GM21529 (cell line): ENCODE measurements at regions not wholly inside any gene's neighbourhood (a gene's known extent, or its start where the extent isn't known, plus 50 kb on each side); places are given as distances from the start of the nearest gene placed in this dataset.

Experiments used
- ATAC-seq: cut with Tn5 transposase; IDR thresholded peaks from one replicate; pipeline ENCODE4 v1.9.1; 2021; ENCODE audit not compliant: unreplicated experiment

DNA sequence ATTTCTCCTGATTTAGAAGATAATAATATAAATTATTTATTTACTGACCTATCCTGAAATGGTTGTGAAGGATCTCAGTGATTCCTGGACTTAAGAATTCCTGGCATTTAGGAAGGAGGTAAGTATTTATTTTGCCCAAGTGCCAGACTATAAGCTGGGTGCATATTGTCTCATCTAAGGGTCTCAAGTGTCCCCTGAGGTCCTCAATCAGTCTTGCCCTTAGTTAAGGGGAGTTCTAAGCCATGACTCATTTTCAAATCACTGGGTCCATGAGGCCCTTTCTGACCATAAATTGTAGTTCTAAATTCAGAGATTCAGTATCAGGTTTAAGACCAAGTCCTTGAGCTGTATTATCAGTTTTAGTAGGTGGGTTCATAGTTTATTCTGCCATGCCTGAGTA is 251.6 kb upstream of the MEOX2 start:
- ATAC-seq, result no peak

DNA sequence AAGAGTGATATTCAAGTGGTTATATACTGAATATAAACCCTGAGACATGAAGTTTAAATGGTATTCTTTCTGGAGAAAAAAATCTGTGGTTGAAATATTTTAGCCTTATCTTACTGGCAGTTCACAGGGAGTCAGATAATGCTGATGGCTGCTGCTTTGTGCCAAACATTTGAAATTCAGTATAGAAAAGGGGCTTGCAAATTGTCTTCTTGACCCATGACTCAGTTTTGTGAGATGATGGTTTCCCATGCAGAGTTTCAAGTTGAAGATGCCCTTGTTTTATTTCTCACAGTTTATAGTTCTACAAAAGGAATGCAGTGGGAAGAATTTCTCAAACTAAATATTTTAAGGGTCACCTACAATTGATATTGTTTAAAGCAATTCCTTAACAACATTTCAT is 251.1 kb upstream of the MEOX2 start:
- ATAC-seq, result no peak

DNA sequence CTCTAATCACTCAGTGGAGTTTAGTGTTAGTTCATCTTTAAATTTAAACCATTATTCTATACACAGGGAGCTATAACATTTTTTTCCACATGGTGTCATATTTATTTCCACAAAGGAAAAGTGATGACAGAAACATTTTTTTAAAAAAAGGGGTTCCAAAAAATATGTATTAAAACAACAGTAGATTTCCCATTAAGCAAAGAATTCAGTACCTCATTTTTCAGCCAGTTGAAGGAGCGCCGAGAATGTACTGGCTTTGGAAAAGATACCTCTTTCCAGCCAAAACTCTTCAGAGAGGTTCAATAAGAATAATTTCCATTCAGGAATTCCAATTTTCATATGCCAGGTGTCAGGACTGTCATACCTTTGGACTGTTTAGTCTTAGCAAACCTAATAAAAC is 250.5 kb upstream of the MEOX2 start:
- ATAC-seq, result no peak

DNA sequence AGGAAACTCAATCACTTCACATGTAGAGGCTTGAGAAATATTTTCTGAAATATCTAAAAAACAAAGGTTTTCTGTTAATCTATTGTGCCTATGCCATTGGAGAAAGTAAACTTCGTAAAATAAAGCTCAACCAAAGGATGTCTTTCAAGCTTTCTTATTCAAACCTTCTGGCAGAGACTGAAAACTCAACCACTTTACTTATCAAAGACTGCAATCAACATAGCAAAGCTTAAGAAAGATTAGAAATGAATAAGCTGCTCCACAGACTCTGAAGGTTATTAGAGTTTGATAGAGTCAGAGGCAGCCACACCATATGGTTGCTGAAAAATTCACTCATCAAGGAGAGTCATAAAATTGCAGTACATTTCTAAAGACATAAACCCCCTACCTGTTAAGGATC is 245.8 kb upstream of the MEOX2 start:
- ATAC-seq, result no peak

DNA sequence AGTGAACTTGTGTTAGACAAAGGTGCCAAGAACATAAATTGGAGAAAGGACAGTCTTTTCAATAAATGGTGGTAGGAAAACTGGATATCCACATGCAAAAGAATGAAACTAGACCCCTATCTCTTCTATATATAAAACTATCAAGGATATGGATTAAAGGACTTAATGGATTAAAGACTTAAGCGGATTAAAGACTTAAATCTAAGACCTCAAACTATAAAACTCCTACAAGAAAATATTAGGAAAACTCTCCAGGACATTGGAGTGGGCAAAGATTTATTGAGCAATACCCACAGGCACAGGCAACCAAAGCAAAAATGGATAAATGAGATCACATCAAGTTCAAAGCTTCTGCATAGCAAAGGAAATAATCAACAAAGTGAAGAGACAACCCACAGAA is 242.9 kb upstream of the MEOX2 start:
- no peak for ATAC-seq

DNA sequence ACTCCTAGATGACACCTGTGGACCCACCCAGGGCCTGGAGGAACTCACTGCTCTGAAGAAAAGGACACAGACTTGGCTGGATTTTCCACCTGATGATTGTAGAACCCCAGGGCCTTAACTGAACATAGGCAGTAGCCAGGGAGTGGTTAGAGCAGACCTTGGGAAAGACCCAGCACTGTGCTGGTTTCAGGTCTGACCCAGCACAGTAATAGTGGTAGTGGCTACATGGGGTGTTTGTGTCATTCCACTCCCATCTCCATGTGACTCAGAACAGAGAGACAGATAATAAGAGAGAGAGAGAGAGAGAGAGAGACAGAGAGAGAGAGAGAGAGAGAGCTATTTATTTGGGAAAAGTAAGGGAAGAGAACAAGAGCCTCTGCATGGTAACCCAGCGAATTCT is 239.1 kb upstream of the MEOX2 start:
- no peak for ATAC-seq

DNA sequence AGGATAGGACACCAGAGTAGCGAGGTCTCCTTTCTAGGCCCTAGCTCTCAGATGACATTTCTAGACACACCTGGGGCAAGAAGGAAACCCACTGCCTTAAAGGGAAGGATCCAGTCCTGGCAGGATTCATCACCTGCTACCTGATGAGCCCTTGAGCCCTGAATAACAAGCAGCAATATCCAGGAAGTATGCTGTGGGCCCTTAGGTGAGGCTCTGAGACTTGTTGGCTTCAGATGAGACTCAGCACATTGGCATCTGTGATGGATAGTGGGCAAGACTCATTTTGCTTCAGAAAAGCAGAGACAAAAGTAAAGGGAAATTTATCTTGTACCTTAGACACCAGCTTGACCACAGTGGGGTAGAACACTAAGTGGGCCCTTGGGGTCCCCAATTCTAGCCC is 238.4 kb upstream of the MEOX2 start:
- ATAC-seq, result no peak

DNA sequence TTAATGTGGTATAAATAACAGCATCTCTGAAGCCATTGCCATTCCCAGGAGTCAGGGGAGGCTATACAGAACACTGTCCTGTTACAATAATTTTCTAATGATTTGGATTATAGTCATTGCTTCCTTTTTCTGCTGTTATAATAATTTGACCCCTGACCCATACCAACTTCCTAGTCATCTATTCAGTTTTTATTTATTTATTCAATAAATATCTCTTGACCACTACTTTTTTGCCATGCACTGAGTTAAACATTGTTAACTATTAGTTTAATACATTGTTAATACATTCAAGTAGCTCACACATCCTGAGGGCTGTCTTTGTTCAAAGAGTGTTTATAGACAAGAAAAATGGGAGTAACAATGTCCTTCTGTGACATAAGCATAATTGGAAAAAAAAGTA is 235.5 kb upstream of the MEOX2 start:
- ATAC-seq, result no peak

DNA sequence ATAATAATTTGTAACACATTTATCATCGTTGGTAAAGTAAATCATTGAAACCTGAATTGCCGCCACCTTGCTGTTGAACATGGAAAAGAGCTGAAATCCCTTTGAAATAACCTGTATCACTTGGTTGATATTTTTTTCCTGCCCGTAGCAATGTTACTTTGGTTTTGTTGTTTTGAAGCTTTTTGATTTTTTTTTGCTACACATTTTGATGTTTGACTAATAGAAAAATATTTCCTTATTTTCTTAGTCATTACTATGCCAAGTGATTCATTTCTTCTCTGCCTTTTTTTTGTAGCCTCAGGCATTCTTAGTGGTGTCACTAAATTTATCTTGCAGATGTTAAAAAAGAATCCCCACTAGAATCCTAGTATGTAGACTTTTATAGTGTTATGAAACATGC is 235.1 kb upstream of the MEOX2 start:
- no peak for ATAC-seq

DNA sequence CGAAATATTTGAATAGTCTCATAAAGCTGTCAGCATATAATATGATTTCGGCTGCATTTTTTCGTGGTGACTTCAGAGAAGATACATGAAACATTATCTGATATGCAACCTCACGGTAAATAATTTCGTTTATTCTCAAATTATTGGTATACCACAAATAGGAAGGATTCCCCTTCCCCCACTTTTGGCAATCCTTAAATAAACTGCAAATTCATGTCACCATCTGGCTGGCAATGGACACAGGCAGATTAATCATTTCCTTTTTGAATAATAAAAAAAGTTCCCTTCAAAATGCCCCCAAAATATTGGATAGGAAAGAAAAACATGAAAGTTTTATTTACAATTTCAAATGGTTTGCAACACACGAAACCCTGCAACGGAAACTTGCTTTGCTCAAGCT is 234.5 kb upstream of the MEOX2 start:
- no peak for ATAC-seq

DNA sequence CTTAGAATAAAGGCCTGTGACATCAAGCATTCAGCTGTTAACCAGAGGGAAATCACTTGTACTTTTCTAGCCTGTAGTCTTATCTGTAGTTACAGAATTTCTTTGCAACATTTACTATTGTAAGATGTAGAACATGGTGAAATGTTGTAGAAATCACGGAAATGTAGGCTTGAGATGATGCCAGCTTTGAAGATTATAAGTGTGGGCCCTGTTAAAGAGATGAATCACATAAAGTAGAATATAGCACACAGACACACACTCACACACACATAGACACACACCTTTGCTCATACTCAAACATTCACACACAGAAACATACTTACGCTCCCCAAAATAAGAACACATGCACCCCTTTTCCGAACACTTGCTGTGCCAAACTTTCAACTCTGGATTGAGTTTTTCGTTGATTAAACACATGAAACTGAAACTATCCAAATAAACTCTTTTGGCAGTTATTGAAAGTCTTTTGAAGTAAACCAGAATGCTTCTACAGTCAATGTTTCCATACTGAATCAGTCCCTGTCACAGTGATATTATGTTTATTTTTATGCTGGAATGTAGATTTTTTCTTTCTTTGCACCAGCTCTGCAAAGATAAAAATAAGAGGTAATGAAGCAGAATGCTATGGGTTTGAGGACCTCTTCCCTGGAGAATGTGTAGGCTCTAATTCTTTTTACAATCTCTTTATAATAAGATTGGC is 230.3 kb upstream of the MEOX2 start:
- no peak for ATAC-seq

DNA sequence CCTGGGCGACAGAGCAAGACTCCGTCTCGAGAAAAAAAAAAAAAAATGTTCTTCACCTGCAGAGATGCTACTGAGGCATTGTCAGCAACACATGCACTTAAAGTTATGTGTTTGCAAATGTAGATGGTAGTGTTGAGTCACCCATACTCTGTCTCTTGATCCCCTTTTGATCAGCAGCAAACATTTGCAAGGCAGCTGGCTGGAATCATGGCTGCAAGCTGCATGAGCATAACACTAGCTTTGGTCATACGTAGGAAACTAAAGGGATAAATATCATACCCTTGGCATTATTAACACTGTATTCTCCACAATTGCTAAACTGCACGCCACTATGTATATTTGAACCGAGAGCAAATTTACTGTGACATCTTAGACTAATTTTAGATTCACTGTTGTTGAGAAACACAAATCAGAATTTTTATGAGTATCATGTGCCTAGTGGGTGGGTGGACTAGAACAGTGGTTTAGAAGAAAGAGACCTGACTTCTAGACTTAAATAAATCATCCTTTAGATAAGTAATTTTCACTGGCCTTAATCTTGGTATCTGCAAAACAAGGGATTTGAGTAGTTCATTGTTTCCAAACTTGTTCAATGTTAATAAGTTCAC is 229.3 kb upstream of the MEOX2 start:
- no peak for ATAC-seq

DNA sequence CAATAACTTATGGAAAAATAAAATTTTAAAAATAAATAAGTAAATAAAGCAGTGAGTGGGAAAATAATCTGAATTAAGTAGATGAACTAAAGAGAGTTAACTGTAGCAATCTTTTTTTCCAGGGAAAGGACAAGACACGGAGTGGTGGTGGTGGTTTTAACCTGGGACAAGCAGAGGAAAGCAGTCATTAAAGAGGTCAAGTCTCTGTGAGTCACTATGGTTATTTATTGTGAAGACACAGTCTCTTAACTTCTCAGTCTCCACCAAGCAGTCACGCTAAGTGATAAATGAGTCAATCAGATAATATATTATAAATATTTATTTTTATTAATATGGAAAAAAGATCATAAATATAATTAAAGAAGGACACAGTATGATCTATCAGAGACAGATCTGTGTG is 228.1 kb upstream of the MEOX2 start:
- ATAC-seq, result no peak

DNA sequence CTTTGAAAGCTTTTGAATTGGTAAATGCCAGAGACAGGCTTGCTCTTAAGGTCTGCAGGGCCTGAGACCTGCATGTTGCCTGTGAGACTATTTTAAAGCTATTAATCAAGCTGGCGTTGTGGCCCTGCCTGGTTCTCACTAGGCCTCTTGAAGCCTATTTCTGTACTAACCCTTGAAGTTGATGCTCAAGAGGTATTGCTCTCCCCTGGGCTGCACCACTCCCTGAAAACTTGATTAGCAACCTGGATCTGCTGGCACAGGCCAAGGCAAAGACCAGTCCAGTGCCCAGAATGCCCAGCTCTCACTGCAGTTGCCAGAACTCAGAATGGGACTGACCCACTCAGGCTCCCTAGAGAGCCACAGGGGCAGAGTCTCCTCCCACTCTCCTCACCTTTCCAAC is 220.0 kb upstream of the MEOX2 start:
- ATAC-seq, result no peak

DNA sequence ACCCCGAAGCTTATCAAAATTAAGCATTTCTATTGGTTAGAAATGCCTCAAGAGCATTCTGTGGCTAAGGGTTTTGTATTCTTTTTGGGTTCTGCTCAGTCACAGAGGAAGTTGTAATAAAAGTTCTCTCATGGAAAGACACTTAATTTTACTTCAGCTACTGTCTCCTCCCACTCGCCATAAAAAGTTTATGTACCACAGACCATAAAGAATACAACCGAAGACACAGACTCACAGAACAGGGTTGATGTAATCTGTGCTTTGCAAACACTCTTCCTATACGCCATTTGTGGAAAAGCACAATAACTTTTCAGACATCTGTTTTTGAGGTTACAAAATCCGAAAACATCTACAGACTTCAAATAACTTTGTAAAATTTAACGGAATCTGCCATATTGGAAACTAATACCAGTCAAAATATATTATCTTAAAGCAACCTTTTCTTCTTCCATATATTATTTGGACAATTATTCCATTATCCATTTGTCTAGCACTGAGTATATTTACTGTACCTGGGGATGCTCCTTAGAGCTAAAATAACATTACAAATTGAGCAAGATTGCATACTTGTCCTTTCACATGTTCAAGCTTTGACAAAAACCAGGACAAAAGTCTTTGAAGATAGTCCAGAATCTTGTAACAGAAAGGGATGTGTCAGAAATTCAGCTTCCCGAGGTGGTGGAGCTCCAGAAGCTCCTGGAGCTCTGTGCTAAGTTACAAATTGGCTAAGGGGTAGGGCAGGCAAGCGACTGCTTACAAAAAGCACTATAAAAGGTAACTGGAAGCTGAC is 219.0 kb upstream of the MEOX2 start:
- no peak for ATAC-seq

DNA sequence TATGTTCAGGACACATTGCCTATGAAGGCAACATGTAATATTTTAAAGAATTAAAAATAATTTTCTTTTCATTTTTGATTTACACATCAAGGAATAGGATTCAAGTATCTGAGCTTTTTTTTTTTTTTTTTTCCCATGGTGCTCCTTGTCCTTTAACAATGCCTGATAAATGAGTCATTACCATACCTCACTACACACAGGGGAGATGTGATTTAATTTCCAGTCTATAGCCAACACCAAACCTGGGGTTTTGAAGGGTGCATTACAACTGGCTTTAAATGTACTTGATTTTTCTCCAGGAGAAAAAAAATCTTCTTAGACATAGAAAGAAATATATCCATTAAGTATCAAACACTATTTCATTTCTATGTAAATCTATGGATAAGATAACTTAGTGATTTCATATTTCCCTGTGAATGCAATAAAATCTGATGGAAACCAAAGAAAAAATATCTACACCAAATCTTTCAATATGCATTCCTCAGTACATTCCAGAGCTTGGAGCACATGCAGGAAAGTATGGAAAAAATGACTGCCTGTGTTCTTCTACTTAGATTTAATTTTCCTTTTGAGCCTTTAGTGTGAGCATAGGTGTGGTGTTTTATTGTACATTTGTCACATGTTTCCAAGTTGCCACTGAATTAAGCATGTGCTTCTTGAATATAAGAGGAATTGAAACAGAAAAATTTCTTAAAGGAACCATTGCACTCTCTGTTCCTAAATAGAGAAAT is 204.8 kb upstream of the MEOX2 start:
- ATAC-seq, result no peak

DNA sequence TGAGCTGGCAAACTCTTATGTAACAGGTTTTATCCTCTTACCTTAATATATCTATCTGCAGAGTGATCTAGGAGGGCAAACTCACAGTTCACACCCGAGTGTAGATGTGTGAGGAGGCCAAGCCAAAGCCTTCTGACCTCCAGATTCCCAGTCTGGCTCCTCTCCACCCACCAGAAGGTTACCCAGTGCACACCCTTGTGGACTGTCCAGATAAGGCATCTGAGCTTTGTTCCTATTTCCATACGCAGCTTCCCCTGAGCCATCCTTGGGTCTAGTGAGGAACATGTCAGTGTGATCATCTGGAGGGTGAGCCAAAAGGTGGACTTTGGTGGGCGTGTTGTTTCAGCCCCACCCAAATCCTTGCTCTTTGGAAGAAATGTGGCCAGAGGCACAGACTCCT is 203.0 kb upstream of the MEOX2 start:
- no peak for ATAC-seq

DNA sequence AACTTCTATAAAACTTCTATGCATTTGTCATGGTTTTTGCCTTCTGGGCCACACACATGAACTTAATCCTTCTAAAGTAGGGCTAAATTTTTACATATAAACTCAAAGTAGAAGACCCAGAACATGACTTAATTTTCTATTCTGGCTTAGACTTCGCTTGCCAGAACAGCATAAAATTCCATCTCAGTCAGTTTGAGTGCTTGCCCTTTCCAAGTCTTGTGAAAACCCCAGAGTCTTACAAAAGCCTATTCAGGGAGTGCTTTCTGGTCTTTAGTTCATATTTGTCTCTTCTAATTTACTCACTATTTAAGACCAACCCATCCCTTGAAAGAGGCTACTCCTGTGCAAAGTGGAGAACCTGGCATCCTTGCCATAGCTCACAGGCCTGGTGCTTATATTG is 201.6 kb upstream of the MEOX2 start:
- no peak for ATAC-seq

DNA sequence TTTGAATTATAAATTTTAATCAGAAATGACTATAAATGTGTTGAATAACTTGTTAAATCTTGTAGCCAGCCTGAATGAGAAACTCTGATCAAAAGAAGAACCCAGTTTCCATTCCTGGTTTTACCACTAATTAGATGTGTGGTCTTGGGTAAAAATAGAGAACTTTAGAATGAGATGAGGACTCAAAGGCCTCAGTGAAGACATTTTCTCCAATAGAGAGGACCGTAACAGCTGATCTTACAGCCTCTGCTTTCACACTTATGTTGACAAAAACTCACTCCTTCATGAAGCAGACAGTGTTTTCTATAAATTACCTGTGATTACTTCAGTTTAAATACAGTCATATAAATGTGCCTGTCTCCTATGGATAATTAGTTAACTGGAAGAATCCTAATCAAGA is 200.1 kb upstream of the MEOX2 start:
- no peak for ATAC-seq

DNA sequence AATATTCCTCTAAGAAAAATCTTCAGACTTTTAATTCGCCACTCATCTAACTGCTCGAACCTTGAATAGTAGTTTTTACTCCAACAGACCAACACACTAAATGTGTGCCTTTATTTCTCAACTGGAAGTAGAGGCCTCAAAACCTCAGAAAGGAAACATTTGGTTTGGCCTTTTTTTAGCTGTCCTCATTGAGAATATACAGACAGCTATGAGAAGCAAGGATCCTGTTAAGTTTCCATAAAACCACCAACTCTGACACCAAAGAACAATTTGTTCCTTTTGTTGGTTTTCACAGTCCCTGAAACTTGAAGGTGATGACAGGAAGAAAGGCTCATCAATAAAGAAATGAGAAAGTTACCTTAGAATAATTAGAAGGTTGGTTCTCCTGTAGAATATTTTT is 199.2 kb upstream of the MEOX2 start:
- ATAC-seq, result no peak

DNA sequence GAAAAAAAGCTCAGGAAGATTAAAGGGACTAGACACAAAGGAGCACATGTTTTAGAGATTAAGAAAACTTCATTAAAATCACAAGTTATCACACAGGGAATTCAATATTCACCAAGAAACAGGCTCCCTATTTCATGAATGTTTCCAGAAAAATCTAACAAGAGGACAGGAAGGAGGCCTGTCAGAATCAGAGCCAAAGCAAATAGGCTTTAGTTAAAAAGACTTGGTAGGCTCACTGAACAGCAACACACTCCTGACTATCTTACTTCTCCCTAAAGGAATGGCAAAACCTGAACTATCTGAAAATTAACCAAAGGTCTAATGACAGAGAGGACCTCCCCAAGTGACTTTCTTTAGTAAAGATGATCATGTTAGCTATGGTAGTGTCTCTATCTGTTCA is 188.3 kb upstream of the MEOX2 start:
- ATAC-seq, result no peak

DNA sequence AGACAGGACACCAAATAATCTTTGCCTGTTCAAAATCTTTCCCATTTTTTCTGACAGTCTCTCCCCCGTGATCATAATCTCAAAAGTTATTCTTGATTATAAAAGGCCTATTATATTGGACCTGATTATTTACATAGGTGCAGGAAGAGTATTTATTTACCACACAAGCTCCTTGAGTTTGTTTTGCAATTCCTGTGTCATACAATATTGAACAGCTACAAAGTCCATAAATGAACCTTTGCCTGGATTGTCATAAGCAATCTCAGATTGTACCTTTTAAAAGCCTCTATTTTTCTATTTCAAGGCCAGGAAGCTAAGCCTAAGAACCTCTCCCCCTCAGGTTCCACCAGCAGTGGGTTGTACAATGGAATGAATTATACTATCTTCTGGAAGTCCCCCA is 183.9 kb upstream of the MEOX2 start:
- ATAC-seq, result no peak
